Naive thymus-derived CD8-positive, alpha-beta T cell (primary cell): ENCODE measurements at regions not wholly inside any gene's neighbourhood (a gene's known extent, or its start where the extent isn't known, plus 50 kb on each side); places are given as distances from the start of the nearest gene placed in this dataset.

Experiments
- ATAC-seq, 2 donors: fragments of 150-1000 bp; cut with Tn5 transposase in 1 of 2; sonication (Bioruptor Pico), chemical (Tn5 transposase) in 1 of 2; 1 replicate in 1 of 2; 2 replicates in 1 of 2; pipeline ENCODE4 v1.10.0; 2021; ENCODE audit warnings: mild to moderate bottlenecking in 2 of 2, moderate library complexity in 2 of 2
- POLR2A ChIA-PET: fragments of 350-600 bp; sonication (Branson Sonifier 250); formaldehyde crosslinking; loops from one replicate; lab custom pipeline; 2021; ENCODE audit warnings: antibody characterized with exemption; lab: Charles Lee
- DNase-seq, 10 donors: peaks; one replicate each; pipeline versions ENCODE4 v3.0.0 to v3.0.0-alpha.2; 2020 to 2022
- H3K27ac Mint-ChIP-seq, 10 donors: one replicate each; pipeline ENCODE4 v1.8.0; 2020 to 2022; ENCODE audit warnings: mild to moderate bottlenecking in 10 of 10, mixed read lengths in 10 of 10, moderate library complexity in 4 of 10, inconsistent platforms in 1 of 10
- H3K27me3 Mint-ChIP-seq, 5 donors: one replicate each; pipeline ENCODE4 v1.8.0; 2021 to 2022; ENCODE audit warnings: mixed read lengths in 5 of 5
- H3K36me3 Mint-ChIP-seq, 3 donors: one replicate each; pipeline ENCODE4 v1.8.0; 2020 to 2022; ENCODE audit warnings: mixed read lengths in 3 of 3, mild to moderate bottlenecking in 2 of 3, inconsistent platforms in 1 of 3
- H3K4me1 Mint-ChIP-seq, 4 donors: one replicate each; pipeline ENCODE4 v1.8.0; 2021 to 2022; ENCODE audit warnings: mixed read lengths in 4 of 4
- H3K4me3 Mint-ChIP-seq, 10 donors: one replicate each; pipeline ENCODE4 v1.8.0; 2020 to 2022; ENCODE audit warnings: mild to moderate bottlenecking in 10 of 10, mixed read lengths in 10 of 10, moderate library complexity in 6 of 10, inconsistent platforms in 1 of 10
- H3K9me3 Mint-ChIP-seq, 9 donors: one replicate each; pipeline ENCODE4 v1.8.0; 2020 to 2022; ENCODE audit warnings: mixed read lengths in 9 of 9, mild to moderate bottlenecking in 3 of 9, inconsistent platforms in 1 of 9, moderate library complexity in 1 of 9

DNA sequence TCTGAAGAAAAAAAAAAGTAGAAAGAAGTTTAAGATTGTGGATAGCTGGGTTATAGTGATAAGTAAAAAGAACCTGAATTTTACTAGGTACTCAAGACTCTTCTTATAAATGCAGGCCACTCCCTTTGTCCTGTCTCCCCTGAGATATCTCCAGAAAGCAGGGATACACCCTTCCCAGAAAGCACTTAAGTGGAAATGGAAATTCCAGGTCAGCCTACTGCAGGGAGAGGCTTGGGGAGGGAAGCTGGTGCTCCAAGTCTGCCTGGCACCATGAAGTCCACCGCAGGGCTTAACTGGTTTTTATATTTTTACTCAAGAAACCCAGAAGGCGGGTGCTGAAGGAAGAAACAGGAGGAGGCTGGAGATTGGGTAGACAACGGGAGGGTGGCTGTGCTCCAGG, 162.3 kb downstream of the INHBA start:
- Mint-ChIP-seq H3K4me3 (no peak overlapping the region), H3K4me1 (no peaks in the 10 kb centered on the region), H3K9me3 (peaks cover 0 to 12% (median 1%) of the 10 kb centered on the region in 9 donors), H3K36me3 (no peaks in the 10 kb centered on the region), H3K27ac (no peak overlapping the region), H3K27me3 (no peaks in the 10 kb centered on the region)
- POLR2A ChIA-PET, result no interaction called here
- DNase-seq (no peak), ATAC-seq (no peak)

DNA sequence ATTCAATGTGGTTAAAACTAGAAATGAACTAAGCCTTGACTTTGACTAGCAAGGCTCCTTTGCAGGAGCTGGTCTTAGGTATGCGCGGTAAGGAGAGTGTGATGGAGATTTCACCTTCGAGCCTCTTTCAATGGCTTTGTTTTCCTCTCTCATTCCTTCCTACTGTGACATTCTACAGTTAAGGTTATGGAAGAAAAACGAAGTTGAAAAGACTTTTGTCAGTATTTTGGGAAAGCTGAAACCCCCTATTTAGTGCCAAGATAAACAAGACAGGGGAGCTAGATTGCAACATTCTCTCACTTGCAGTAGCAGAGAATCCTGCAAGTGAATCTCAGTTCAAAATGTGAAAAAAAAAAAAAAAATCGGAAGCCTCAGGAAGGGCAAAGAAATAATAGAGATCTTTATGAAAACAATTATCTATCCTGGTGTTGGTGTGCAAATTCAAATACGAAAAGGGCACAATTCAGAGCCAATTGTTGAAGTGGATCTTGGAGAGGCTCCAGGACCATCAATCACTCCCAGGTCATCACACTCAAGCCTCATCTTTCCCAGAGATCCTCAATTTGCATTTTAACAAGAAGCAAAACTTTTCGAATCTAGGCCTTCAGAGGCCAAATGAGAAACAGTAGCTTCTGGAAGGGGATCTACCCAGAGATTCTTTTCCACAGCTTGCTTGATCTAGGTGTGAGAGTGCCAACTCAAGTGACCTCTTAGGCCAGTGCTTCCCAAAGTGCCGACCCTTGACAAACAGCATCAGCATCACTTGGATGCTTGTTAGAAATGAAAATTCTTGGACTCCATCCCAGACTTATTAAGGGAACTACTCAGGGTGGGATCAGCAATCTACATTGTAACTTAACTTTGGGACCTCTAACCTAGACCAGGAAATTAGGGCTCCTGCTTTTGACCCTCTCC, 163.8 kb downstream of the INHBA start:
- POLR2A ChIA-PET, result no interaction called here
- no peaks in the 10 kb centered on the region for H3K27me3 Mint-ChIP-seq
- H3K4me3 Mint-ChIP-seq, result no peak overlapping the region
- ATAC-seq, result no peak
- H3K27ac Mint-ChIP-seq, result no peak overlapping the region
- peaks cover 0 to 12% (median 2%) of the 10 kb centered on the region in 9 donors for H3K9me3 Mint-ChIP-seq
- no peak for DNase-seq
- H3K36me3 Mint-ChIP-seq, result no peaks in the 10 kb centered on the region
- H3K4me1 Mint-ChIP-seq, result no peaks in the 10 kb centered on the region

GRCh38 chr7:41536873-41537665, 165.8 kb downstream of the INHBA start:
- Mint-ChIP-seq H3K27me3 (no peaks in the 10 kb centered on the region), H3K27ac (no peak overlapping the region), H3K4me3 (no peak overlapping the region), H3K9me3 (peaks cover 0 to 5% (median 0%) of the 10 kb centered on the region in 9 donors), H3K4me1 (no peaks in the 10 kb centered on the region), H3K36me3 (no peaks in the 10 kb centered on the region)
- POLR2A ChIA-PET, result no interaction called here
- DNase-seq, result no peak
- ATAC-seq, result no peak

DNA sequence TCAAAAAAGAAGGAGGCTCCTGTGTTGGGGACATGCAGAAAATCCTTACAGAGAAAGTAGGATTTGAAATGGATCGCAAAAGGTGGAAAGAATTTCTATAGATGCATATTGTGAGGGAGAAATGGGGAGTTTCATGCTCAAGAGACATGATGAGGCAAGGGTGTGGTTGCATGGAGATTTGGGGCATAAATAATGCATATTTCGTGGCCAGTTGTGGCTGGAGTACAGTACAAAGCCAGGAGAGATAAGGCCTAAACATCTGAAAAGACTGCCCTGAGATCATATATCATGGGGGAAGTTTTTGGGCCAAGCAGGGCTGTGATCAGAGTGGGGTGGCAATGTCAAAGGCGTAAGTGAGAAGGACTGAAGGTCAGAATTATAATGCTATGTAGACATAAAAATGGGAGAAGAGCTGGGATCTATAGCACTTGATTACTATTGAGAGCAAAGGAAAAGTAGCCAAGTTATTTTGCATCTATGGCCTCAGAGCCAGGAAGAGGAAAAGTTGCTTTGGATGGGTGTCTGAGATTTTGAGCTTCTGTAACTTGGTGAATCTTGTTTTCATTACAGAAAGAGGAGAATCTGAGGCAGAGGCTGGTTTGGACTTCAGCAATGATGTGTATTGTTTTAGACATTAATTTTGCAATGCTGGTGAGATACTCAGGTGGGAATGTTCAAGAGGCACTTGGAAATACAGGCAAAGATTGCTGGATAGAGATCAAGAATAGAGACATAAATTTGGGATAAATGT, 166.6 kb downstream of the INHBA start:
- H3K4me1 Mint-ChIP-seq, result no peaks in the 10 kb centered on the region
- ATAC-seq (no peak), DNase-seq (no peak)
- no peak overlapping the region for H3K4me3 Mint-ChIP-seq
- H3K36me3 Mint-ChIP-seq, result no peaks in the 10 kb centered on the region
- H3K27me3 Mint-ChIP-seq, result no peaks in the 10 kb centered on the region
- no peak overlapping the region for H3K27ac Mint-ChIP-seq
- POLR2A ChIA-PET, result no interaction called here
- peaks cover 0 to 5% (median 0%) of the 10 kb centered on the region in 9 donors for H3K9me3 Mint-ChIP-seq

GRCh38 chr7:41529831-41530230, 173.1 kb downstream of the INHBA start:
- H3K9me3 Mint-ChIP-seq, result peaks cover 0 to 10% (median 1%) of the 10 kb centered on the region in 9 donors

GRCh38 chr7:41524876-41525275, 178.0 kb downstream of the INHBA start:
- H3K36me3 Mint-ChIP-seq, result no peaks in the 10 kb centered on the region
- H3K27me3 Mint-ChIP-seq, result peaks cover 0 to 5% (median 0%) of the 10 kb centered on the region in 5 donors
- ATAC-seq (no peak), DNase-seq (no peak)
- H3K4me1 Mint-ChIP-seq, result no peaks in the 10 kb centered on the region
- POLR2A ChIA-PET, result no interaction called here
- H3K9me3 Mint-ChIP-seq, result peaks cover 5 to 28% (median 20%) of the 10 kb centered on the region in 9 donors
- H3K4me3 Mint-ChIP-seq, result no peak overlapping the region
- H3K27ac Mint-ChIP-seq, result no peak overlapping the region

More at GRCh38 chr7:41529831-41530230, 173.1 kb downstream of the INHBA start:
- no peak overlapping the region for H3K27ac Mint-ChIP-seq
- H3K36me3 Mint-ChIP-seq, result no peaks in the 10 kb centered on the region
- peaks cover 0 to 5% (median 0%) of the 10 kb centered on the region in 5 donors for H3K27me3 Mint-ChIP-seq
- POLR2A ChIA-PET, result no interaction called here
- DNase-seq (no peak), ATAC-seq (no peak)
- H3K4me1 Mint-ChIP-seq, result no peaks in the 10 kb centered on the region
- H3K4me3 Mint-ChIP-seq, result no peak overlapping the region

- Mint-ChIP-seq H3K4me1 (no peaks in the 10 kb centered on the region), H3K9me3 (peaks cover 7 to 46% (median 22%) of the 10 kb centered on the region in 9 donors), H3K4me3 (no peak overlapping the region), H3K36me3 (no peaks in the 10 kb centered on the region), H3K27ac (no peak overlapping the region), H3K27me3 (no peaks in the 10 kb centered on the region)
- ATAC-seq (no peak), DNase-seq (no peak)
- POLR2A ChIA-PET, result no interaction called here
Observed at GRCh38 chr7:41520445-41520844, 182.4 kb downstream of the INHBA start.

DNA sequence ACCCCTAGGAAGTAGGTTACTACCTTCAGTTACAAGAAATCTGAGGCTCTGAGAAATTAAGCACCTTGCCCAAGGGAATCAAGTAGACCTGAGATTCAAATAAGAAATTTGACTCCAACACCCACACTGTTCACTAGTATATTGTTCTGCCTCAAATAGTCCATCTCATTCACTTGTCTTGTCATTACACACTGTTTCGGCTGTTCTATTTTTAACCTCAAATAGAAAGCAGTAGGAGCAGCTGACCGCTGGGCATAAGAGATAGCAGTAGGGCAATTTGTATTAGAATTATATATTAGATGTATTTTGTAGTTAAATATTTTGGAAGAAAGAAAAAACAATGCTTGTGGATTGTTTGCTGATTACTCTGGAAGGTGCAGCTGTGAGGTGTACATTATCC, 185.1 kb downstream of the INHBA start:
- H3K9me3 Mint-ChIP-seq, result peaks cover 0 to 32% (median 7%) of the 10 kb centered on the region in 9 donors

DNA sequence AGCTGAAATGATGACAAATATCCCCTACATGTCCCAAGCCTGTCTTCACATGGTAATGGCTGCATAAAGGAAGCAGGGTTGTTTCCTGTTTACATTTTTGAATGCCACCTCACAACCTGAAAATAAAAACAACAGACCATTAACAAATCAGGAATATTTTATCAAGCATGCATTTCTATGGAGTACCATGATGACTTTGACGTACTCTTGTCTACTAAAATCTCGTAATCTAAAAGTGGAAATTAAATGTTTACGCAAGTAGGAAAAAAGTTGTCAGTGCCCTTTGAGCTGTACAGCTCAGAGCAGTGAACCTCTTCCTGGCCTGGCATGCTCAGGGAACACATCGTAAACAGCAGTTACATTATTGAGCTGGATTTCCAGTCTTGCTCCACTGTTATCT, 194.1 kb downstream of the INHBA start:
- Mint-ChIP-seq H3K4me3 (no peak overlapping the region), H3K9me3 (peaks cover 0 to 46% (median 0%) of the 10 kb centered on the region in 9 donors), H3K27ac (no peak overlapping the region), H3K27me3 (peaks cover 0 to 4% (median 0%) of the 10 kb centered on the region in 5 donors), H3K36me3 (no peaks in the 10 kb centered on the region), H3K4me1 (peaks cover 0 to 2% (median 0%) of the 10 kb centered on the region in 4 donors)
- ATAC-seq (no peak), DNase-seq (no peak)
- POLR2A ChIA-PET, result no interaction called here

More for the DNA sequence above, 185.1 kb downstream of the INHBA start:
- no peaks in the 10 kb centered on the region for H3K27me3 Mint-ChIP-seq
- no peak overlapping the region for H3K27ac Mint-ChIP-seq
- POLR2A ChIA-PET, result no interaction called here
- H3K36me3 Mint-ChIP-seq, result no peaks in the 10 kb centered on the region
- ATAC-seq (no peak), DNase-seq (no peak)
- no peaks in the 10 kb centered on the region for H3K4me1 Mint-ChIP-seq
- no peak overlapping the region for H3K4me3 Mint-ChIP-seq

- H3K36me3 Mint-ChIP-seq, result no peaks in the 10 kb centered on the region
- H3K27ac Mint-ChIP-seq, result no peak overlapping the region
- peaks cover 0 to 46% (median 1%) of the 10 kb centered on the region in 9 donors for H3K9me3 Mint-ChIP-seq
- POLR2A ChIA-PET, result no interaction called here
- ATAC-seq (no peak), DNase-seq (no peak)
- no peak overlapping the region for H3K4me3 Mint-ChIP-seq
- H3K4me1 Mint-ChIP-seq, result peaks cover 0 to 2% (median 0%) of the 10 kb centered on the region in 4 donors
- H3K27me3 Mint-ChIP-seq, result peaks cover 0 to 4% (median 0%) of the 10 kb centered on the region in 5 donors
Observed at GRCh38 chr7:41507686-41508268, 195.1 kb downstream of the INHBA start.

DNA sequence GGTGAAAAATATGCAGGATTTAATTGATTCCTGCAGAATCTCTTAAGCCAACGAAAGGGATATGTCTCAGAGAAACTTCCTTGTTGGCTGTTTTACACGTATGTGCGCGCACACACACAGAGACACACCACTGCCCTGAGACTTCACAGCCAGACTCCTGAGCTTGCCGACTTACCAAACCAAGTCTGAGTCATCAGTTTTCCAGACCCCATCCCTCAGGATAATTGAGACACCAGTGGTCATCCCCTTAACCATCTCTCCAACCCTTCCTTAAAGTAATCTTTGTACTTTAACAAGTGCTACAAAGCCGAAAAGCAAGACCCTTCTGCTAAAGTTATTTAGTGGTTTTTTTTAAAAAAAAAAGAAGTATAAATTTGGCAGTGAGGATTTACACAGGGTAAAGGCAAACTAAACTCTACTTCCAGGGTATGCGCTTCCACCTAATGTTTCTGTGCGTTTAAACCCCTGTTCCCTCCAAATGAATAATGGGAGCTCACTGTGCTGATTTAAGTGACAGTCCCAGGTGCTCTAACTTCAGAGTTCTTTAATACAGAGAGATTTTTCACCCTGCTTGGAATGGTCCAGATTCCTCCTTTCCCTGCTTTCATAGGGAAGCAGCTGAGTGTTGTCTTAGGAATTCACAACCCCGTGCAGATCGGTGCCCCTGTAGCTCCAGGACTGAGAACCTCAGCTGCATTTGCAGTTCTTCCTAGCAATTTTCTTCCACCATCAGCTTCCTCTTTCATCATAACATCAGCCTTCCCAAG, 198.5 kb downstream of the INHBA start:
- Mint-ChIP-seq H3K9me3 (peaks cover 0 to 27% (median 1%) of the 10 kb centered on the region in 9 donors), H3K27me3 (peaks cover 0 to 4% (median 0%) of the 10 kb centered on the region in 5 donors), H3K27ac (no peak overlapping the region), H3K36me3 (no peaks in the 10 kb centered on the region), H3K4me1 (peaks cover 0 to 2% (median 0%) of the 10 kb centered on the region in 4 donors), H3K4me3 (no peak overlapping the region)
- POLR2A ChIA-PET, result no interaction called here
- ATAC-seq (no peak), DNase-seq (no peak)
